ENCODE measurements at regions not wholly inside any gene's neighbourhood (a gene's known extent, or its start where the extent isn't known, plus 50 kb on each side); places are given as distances from the start of the nearest gene placed in this dataset.

GRCh38 chr6:219019-219570 is 73.2 kb upstream of the DUSP22 start:
- peaks cover 70% of the 10 kb centered on the region for H3K4me1 ChIP-seq (ENCODE audit: insufficient read depth, low read length, poor library complexity, severe bottlenecking)
- no TSS peak for BruUV-seq (replicated peaks)
- ChIA-PET CTCF (ENCODE audit: unreplicated experiment) (interaction anchor here (1.0 to 3.3 kb wide), 6 partner anchors 14 to 137 kb away, joined by 3 to 17 read pairs (median 5); no protein-coding TSS in a partner anchor), POLR2A (interaction anchor here (0.7 to 4.7 kb wide), 22 partner anchors 7 to 173 kb away, joined by 3 to 27 read pairs (median 6); partner anchors contain the start of genes DUSP22 and IRF4)
- H3K79me2 ChIP-seq (ENCODE audit: insufficient read depth, low read depth, low read length): no peaks in the 10 kb centered on the region
- no peaks in the 10 kb centered on the region for H4K20me1 ChIP-seq (ENCODE audit: insufficient read depth, low read length)
- no peaks in the 10 kb centered on the region; the same call in 1 of the 2 replicates for H3K36me3 ChIP-seq (ENCODE audit: insufficient read depth, low read length)
- H3K27ac ChIP-seq (ENCODE audit: low read depth, low read length, poor library complexity, severe bottlenecking): peak overlapping the region; percentile 91
- TF ChIP-seq EZH2phosphoT487 (IDR thresholded peaks at IDR 0.05; ENCODE audit: borderline replicate concordance, low read depth, low read length) (no peak), CTCF (conservative IDR thresholded peaks at IDR 0.05; ENCODE audit: low read length) (no peak)
- peak overlapping the region; percentile 67 for H2AFZ ChIP-seq (ENCODE audit: low read length)
- intact Hi-C loops (cut with micrococcal nuclease; ENCODE audit: unreplicated experiment): loop anchor here (1.0 to 2.0 kb wide), 3 partner anchors 73 to 146 kb away; partner anchors contain the start of gene DUSP22
- no peaks in the 10 kb centered on the region for H3K9me2 ChIP-seq (ENCODE audit: insufficient read depth, low read length)
- peak; percentile 81 for DNase-seq (ENCODE audit: low spot score)
- H3K4me2 ChIP-seq (ENCODE audit: low read length): peak overlapping the region; percentile 67
- peak overlapping the region; percentile 45 for H3K4me3 ChIP-seq (ENCODE audit: low read depth, low read length, poor library complexity, severe bottlenecking)
- H3K9me3 ChIP-seq (ENCODE audit: low read length): peaks cover 9% of the 10 kb centered on the region; the same call in 1 of the 2 replicates

GRCh38 chr6:219641-220198 is 72.6 kb upstream of the DUSP22 start:
- Histone ChIP-seq H3K79me2 (ENCODE audit: insufficient read depth, low read depth, low read length) (no peaks in the 10 kb centered on the region), H3K9me2 (ENCODE audit: insufficient read depth, low read length) (no peaks in the 10 kb centered on the region), H3K9me3 (ENCODE audit: low read length) (peaks cover 2% of the 10 kb centered on the region; the same call in 1 of the 2 replicates), H3K27ac (ENCODE audit: low read depth, low read length, poor library complexity, severe bottlenecking) (peak overlapping the region; percentile 91), H2AFZ (ENCODE audit: low read length) (peak overlapping the region; percentile 67; the same call in 1 of the 2 replicates), H3K4me2 (ENCODE audit: low read length) (peak overlapping the region; percentile 67), H3K4me1 (ENCODE audit: insufficient read depth, low read length, poor library complexity, severe bottlenecking) (peaks cover 70% of the 10 kb centered on the region), H3K36me3 (ENCODE audit: insufficient read depth, low read length) (no peaks in the 10 kb centered on the region), H4K20me1 (ENCODE audit: insufficient read depth, low read length) (no peaks in the 10 kb centered on the region), H3K4me3 (ENCODE audit: low read depth, low read length, poor library complexity, severe bottlenecking) (peak overlapping the region; percentile 45)
- TF ChIP-seq EZH2phosphoT487 (IDR thresholded peaks at IDR 0.05; ENCODE audit: borderline replicate concordance, low read depth, low read length): no peak
- TF ChIP-seq CTCF (conservative IDR thresholded peaks at IDR 0.05; ENCODE audit: low read length): no peak
- no TSS peak for BruUV-seq (replicated peaks)
- ChIA-PET CTCF (ENCODE audit: unreplicated experiment) (interaction anchor here (1.2 to 1.8 kb wide), 2 partner anchors 14 to 40 kb away, joined by 3 to 5 read pairs; no protein-coding TSS in a partner anchor), POLR2A (interaction anchor here (0.8 to 4.7 kb wide), 16 partner anchors 11 to 114 kb away, joined by 3 to 27 read pairs (median 6); partner anchors contain the start of gene DUSP22)
- peak; percentile 20 for DNase-seq (ENCODE audit: low spot score)
- intact Hi-C loops (cut with micrococcal nuclease; ENCODE audit: unreplicated experiment): loop anchor here (1.0 to 2.0 kb wide), 3 partner anchors 73 to 145 kb away; partner anchors contain the start of gene DUSP22
